GM21737 (cell line): ENCODE measurements at regions not wholly inside any gene's neighbourhood (a gene's known extent, or its start where the extent isn't known, plus 50 kb on each side); places are given as distances from the start of the nearest gene placed in this dataset.

Source experiments
- ATAC-seq: cut with Tn5 transposase; IDR thresholded peaks from one replicate; pipeline ENCODE4 v1.9.1; 2021; ENCODE audit warnings: mild to moderate bottlenecking, moderate library complexity; ENCODE audit not compliant: unreplicated experiment

- ATAC-seq, result no peak
These were observed 249.5 kb upstream of the TANK start for GRCh38 chr2:160910681-160911080.

DNA sequence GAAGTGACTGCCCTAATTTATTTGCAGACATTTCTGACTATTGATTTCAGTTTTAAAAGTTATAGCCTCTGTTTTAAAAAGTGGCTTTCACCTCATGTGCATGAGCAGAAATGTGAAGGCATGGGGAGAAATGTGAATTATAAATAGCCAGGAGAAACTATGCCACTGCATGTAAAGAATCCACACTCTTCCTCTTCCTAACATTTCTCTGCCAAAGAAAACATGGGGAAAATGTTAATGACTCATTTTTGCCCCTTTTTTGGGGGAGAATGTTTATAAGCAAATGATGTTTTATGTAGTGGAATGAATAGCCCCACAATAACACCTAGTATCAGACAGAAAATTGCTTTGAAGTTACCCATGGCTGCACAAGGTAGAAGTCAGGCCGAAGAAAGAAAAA, 249.0 kb upstream of the TANK start:
- no peak for ATAC-seq

DNA sequence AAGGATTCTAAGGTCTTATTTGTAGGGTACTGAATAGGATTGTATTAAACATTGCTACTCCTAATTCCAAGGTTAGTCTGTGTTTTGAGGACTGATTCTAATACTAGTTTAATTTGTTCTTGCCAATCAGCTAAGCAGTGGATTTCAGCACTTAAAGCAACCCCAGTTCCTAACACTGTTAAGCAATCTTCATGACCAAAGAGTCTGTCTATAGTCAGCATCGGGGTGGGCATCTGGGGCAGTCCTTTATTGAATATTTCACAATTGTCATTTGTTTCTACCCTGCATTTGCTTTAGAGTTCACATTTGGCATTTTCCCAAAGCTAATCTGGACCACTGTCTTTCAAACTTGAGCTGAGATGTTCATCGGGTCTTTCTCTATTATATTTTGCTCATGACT, 248.0 kb upstream of the TANK start:
- ATAC-seq, result no peak

DNA sequence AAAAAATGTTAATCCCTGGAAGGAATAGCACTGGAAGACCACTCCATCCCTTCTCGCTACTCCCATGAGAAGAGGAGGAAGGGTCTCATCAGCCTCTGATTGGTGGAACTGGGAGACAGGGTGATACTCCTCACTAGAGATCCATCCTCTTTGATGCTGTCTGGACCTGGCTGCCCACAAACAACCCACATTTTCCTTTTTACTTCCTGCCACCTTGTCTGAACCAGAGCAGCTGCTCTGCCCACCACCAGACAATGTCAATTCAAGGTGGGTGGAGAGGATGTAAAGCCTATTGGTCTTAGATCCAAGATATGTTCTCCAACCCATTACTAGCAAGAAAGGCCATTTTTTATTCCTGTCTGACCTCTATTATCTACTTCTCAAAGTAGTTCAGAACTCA, 246.9 kb upstream of the TANK start:
- no peak for ATAC-seq

DNA sequence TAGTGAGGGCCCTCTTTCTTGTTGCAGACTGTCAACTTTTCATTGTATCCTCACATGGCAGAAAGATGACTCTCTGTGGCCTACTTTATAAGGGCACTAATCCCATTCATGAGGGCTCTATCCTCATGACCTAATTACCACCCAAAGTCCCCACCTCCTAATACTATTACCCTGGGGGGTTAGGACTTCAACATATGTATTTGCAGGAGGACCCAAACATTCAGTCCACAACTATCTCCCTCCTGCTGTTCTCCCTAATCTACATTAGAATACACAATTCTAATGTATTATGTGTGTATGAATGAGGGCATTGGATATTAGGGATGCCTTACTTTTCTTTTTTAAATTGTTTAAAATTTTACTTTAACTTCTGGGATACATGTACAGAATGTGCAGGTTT, 246.0 kb upstream of the TANK start:
- no peak for ATAC-seq

DNA sequence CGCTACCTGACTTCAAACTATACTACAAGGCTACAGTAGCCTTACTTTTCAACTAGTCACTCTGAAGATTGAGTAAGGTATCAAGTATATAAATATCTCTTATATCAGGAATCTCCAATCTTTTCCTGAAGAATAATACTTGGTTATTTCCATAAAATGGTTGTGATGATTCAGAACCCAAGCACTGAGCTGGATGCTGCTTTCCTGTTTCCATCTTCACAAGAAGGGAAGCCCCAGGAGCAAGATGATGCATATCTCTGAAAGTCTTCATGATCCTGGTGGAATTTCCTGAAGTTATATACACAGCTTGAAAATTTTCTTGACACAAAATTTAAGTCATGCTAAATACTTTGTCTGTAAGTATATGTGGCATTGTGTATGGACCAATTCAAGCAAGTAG, 243.9 kb upstream of the TANK start:
- no peak for ATAC-seq

DNA sequence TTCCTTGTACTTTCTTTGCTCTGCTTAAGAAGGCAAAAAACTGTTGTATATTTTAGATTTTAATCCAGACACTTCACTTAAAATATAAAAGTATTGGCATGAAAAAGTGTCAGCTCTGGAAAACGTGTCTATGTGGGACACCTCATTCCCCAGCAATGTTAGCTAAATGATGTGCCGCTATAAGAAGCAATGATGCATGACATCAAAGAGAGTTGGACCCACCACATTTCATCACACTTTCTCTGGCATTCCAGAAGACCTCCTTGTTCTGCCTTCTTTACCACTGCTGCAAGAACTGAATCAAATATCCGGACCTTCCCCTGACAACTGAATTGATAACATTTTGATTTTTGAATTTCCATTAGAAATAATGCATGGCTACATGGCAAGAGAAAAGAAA, 242.4 kb upstream of the TANK start:
- ATAC-seq, result no peak

GRCh38 chr2:160918258-160918657, 242.0 kb upstream of the TANK start:
- no peak for ATAC-seq

GRCh38 chr2:160918906-160919503, 241.2 kb upstream of the TANK start:
- no peak for ATAC-seq

DNA sequence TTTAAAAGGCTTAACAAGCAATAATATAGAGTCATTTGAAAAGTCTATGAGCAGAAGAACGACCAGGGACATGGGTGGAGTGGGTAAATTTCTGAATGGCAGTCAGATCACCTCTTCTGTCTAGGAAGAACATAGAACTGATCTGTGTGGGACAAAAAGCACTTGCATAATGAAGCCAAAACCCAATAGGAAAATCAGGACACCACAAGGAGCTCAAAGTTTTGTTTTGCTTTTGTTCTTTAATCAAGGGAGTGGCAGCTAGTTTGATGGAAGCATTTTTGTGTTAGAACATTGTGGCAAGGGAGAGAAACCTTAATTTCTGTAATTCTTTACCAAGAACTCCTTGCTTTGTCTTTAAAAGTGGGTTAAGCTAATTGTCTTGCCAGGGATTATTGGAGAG, 240.2 kb upstream of the TANK start:
- no peak for ATAC-seq

- no peak for ATAC-seq
These were observed 239.4 kb upstream of the TANK start for GRCh38 chr2:160920791-160921303.

DNA sequence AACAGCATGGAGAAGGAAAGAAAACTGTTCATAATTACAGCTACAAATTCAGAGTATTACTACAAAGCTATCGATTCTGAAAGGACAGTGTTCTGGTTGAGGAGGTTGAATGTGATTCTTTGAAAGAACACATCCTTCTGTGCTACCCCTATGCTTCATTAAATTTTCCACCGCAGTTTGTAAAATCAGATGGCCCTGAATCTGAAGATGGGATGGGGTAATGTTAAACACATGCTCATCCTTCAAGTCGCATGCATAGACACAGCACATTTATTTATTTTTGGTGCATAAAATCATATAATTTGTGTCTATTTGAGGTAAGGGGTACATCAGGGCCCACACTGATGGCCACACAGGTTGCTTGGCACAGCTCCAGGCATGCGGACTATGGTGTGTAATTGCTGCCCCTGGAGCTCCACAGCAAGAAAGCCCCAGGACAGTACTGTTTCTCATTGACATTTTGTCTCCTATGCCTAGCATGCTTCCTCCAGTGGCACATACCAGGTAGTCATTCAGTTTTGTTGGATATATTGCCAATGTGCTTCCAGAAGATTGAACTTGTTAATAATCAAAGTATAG, 238.8 kb upstream of the TANK start:
- no peak for ATAC-seq

DNA sequence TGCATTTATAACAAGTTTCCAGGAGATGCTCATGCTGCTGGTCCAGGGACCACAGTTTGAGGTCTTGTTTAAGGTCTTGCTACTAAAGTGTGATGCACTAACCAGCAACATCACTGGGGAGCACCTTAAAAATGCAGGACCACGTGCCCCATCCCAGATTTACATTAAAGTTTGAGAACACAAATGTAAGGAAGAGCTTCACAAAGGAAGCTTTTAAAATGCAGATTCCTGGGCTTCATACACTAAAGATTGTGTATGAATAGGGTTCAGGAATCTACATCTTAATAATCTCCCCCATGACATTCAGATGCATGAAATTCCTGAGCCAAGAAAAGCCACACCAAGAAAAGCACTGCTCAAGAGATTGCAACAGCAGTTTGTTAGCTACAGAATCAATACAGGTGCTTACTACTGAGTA, 235.3 kb upstream of the TANK start:
- no peak for ATAC-seq

DNA sequence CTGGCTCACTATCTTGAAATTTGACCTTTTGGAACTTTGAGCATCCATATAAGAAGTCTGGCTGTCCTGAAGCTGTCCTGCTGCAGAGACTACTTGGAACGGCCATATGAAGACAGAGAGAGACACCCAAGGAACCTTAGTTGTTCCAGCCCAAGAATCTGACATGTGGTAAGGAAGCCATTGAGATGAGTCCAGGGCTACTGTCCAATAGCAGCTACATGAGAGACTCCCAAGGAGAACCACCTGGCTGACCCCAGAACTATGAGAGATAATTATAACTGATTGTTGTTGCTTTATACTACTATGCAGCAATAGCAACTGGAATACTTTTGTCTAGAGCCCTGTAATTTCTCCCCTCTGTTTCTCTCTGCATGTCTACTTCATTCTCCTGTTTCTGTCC, 234.3 kb upstream of the TANK start:
- no peak for ATAC-seq

- no peak for ATAC-seq
These were observed 232.9 kb upstream of the TANK start for GRCh38 chr2:160927324-160927723.

GRCh38 chr2:160928854-160929301, 231.3 kb upstream of the TANK start:
- no peak for ATAC-seq

GRCh38 chr2:160931531-160931930, 228.7 kb upstream of the TANK start:
- ATAC-seq, result no peak

GRCh38 chr2:160932960-160933359, 227.3 kb upstream of the TANK start:
- no peak for ATAC-seq

DNA sequence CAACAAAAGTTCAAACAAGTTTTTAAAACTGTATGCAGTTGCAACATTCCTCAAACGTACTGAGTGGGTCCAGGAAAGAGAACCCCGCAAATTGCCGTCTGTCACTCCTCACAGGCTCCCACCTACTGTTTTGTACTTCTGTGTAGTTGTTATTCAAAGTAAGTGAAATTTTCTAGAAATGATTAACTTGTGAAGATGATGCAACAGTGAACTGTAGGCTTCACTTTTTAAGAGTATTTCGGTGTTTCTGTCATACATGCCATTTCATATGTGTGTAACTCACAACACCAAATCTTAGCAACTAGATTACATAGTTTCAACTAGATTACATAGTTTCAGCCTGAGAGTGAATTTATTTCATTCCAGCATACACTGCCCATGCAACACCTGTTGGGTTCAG, 226.0 kb upstream of the TANK start:
- no peak for ATAC-seq

DNA sequence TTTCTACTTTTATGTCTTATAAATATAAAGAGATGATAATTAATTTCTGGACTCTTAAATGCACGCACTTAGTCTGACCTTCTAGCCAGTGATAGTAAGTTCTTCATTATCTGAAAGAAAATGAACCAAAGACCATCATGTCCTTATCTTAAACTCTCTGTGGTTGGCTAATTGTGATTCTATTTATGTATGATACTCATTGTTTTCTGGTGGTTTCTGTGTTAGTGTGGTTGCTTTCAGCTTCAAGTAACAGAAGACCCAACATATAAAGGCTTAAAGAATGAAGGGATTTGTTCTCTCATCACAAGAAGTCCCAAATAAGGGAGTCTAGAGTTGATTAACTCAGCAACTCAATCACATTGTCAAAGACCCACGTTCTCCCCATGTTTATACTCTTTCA, 225.2 kb upstream of the TANK start:
- ATAC-seq, result no peak

GRCh38 chr2:160936044-160936806, 224.0 kb upstream of the TANK start:
- ATAC-seq, result no peak

GRCh38 chr2:160940271-160940670, 220.0 kb upstream of the TANK start:
- ATAC-seq, result no peak
